ENCODE measurements at regions not wholly inside any gene's neighbourhood (a gene's known extent, or its start where the extent isn't known, plus 50 kb on each side); places are given as distances from the start of the nearest gene placed in this dataset.
"Not testable (repeated sequence)": the region's sequence is repeated elsewhere in the genome, so short reads cannot be mapped to it uniquely, and the experiment has no call there.

DNA sequence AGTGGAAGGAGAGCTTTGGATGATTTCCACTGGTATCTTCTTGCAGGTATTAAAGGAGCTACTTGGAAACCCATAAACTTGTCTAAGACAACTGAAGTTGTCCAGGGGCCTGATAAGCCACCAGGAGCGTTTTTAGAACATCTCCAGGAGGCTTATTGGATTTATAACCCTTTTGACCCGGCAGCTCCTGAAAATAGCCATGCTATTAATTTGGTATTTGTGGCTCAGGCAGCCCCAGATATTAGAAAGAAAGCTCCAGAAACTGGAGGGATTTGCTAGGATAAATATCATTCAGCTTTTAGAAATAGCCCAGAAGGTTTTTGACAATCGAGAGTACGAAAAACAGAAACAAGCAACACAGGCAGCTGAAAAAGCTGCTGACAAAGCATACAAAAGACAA, 461.0 kb upstream of the HTR1E start:
- no peak for DNase-seq (ENCODE audit: low read depth)

DNA sequence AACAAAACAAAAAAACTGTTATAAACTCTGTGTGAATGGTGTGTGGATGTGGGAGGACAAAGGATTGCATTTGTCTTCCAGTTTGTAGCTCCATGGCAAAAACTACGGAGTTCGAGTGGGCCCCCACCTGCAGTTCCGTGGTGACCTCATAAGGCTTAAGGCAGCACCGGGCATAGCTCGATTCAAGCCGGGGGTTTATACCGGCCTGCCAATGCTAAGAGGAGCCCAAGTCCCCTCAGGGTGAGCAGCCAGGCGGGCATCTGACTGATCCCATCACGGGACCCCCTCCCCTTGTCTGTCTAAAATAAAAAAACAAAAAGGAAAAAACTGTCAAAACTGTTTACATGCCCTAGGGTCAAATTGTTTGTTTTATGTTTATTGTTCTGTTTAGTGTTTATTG, 463.2 kb upstream of the HTR1E start:
- DNase-seq (ENCODE audit: low read depth) = no peak

GRCh38 chr6:86471791-86472190, 465.5 kb upstream of the HTR1E start:
- no peak for DNase-seq (ENCODE audit: low read depth)

GRCh38 chr6:86459978-86460377, 477.4 kb upstream of the HTR1E start:
- DNase-seq (ENCODE audit: low read depth) = no peak

DNA sequence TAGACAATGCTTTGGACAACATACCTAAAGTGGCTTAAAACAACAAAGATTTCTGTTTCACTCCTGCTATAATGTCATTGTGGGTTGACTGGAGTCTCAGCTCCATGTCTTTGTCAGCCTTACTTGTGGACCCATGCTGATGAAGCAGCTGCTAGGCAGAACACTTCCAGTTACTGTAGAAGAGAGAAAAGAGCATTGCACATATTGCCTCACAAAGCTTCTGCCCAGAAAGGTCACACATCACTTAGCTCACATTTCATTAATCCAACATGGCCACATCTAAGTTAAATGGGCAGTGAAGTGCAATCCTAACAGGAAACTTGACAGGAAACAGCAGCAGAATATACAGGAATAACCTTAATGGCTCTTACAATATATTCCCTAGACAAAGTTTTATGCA, 480.5 kb upstream of the HTR1E start:
- DNase-seq (ENCODE audit: low read depth) = no peak

GRCh38 chr6:86453232-86453631, 484.1 kb upstream of the HTR1E start:
- no peak for DNase-seq (ENCODE audit: low read depth)

DNA sequence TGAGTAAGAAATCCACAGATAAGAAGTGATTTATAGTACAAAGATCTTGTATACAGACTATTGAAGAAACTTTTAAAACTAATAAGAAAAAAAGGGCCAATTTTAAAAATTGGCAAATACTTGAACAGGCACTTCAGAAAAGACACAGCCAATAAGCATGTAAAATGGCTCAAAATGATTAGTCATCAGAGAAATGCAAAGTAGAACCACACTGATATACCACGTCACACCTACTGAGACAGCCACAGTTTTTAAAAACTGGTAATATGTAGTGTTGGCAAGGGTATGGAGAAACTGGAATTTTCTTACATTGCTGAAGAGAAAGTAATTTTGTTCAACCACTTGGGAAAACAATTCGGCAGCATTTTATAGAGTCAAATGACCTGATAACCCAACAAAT, 488.9 kb upstream of the HTR1E start:
- no peak for DNase-seq (ENCODE audit: low read depth)

DNA sequence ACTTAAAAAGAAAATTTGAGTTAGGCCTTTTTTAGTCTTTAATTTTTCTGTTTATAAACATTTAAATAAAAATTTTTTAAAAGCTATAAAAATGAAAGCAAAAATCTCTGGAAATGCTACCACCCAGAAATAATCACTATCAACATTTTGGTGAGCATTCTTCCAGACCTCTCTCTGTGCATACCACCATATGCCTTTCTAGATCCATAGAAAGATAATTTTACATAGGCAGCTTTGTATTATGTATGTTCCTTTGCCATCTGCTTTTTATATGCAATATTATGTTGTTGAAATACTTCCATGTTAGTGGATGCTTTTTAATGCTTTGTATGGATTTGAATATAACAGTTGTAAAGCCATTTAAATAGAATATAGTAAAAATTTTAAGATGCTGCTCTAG, 496.7 kb upstream of the HTR1E start:
- no peak for DNase-seq (ENCODE audit: low read depth)

- no peak for DNase-seq (ENCODE audit: low read depth)
Observed at GRCh38 chr6:86423571-86423970, 513.8 kb upstream of the HTR1E start.

DNA sequence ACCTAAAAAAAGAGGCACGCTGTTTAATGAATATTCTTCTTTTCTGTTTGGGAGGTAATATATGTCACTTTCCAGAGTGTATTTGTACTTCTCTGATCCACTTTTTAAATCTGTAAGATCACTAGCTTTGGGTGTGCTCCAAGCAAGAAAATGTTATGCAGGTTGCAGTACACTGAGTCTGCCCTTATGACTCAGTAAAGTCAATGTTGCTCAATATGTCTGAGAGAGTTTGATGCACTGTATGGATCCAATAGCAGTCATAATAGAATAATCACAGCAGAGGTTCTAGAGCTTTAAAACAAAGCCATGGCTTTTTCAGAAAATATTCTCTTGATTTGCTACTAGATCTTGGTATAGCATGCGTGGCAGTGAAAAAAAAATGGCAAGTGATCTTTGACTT, 525.3 kb upstream of the HTR1E start:
- no peak for DNase-seq (ENCODE audit: low read depth)

- no peak for DNase-seq (ENCODE audit: low read depth)
Observed at GRCh38 chr6:86407128-86407527, 530.2 kb upstream of the HTR1E start.

DNA sequence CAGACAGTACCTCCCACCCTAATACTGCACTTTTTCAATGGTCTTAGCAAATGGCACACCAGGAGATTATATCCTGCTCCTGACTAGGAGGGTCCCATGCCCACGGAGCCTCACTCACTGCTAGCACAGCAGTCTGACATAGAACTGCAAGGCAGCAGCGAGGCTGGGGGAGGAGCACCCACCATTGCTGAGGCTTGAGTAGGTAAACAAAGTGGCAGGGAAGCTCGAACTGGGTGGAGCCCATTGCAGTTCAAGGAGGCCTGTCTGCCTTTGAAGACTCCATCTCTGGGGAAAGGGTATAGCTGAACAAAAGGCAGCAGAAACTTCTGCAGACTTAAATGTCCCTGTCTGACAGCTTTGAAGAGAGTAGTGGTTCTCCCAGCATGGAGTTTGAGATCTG, 544.5 kb upstream of the HTR1E start:
- not testable (repeated sequence) for DNase-seq (ENCODE audit: low read depth)

- no peak for DNase-seq (ENCODE audit: low read depth)
Observed at GRCh38 chr6:86380571-86381125, 556.7 kb upstream of the HTR1E start.

- no peak for DNase-seq (ENCODE audit: low read depth)
Observed at GRCh38 chr6:86357877-86358276, 579.5 kb upstream of the HTR1E start.

DNA sequence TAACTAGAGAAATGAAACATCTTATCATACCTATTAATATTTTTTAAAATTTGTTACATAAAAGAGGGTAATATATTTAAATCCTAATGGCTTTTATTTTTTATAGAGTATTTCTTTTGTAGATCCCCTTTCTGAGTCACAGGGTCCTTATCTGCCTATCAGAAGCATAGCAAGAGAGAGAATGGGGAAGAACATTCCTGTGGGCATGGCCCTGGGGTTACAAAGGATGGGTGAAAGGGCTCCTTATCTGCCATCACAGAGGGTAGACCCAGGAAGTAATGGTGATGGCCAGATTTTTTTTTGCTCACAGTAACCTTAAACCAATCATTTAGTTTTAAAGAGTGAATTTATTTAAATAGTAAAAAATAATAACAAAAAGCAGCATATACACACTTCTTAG, 582.1 kb upstream of the HTR1E start:
- DNase-seq (ENCODE audit: low read depth) = no peak

DNA sequence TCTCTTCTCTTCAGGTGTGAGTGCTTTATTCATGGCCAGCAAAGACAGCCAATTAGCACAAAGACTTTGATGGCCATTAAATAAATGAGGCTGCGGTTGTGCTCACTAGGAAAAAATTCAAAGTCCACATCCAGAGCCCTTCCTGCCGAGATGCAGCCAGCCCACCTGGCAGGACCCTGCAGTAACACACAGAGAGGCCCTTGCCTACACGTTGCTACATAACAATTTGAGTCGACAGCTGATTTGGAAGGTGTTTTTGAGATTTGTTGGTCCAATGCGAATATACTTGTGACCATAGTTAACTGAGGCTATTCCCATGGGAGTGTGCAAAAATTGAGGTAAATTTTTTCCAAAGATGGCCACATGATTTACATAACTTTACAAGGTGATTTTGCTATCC, 605.4 kb upstream of the HTR1E start:
- no peak for DNase-seq (ENCODE audit: low read depth)

DNA sequence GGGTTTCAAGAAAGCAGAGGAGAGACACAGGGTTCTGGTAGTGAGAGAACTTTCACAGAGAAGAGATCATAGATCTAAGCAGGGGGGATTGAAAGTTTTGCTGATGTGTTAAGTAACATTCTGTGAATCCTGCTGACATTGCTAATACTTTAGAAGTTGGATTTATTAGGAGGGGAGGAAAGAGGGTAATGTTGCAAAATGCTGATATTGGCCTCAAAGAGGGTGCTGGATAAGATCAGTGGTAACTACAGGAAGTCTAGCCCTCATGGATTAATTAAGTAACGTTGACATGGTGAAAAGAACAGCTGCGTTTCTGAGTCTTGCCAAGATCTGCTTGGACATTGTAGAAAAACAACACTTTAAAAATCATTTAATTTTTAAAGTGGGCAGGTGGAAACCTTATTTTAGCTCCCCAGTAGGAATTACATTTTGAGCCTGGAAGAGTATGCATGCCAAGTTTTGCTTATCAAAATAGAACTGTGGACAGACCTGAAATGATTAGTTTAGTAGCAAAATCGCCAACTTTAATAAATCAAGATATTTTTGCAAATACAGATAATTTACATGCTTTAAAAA, 606.0 kb upstream of the HTR1E start:
- DNase-seq (ENCODE audit: low read depth) = no peak

DNA sequence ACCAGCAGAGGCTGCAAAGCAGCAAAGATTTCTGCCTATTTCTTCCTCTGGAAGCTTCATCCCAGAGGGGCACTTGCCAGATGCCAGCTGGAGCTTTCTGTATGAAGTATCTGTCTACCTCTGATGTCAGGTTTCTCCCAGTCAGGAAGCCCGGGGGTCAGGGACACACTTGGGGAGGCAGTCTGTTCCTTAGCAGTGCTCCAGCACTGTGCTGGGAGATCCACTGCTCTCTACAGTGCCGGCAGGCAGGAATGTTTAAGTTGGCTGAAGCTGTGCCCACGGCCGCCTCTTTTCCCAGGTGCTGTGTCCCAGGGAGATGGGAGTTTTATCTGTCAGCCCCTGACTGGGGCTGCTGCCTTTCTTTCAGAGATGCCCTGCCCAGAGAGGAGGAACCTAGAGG, 631.1 kb upstream of the HTR1E start:
- DNase-seq (ENCODE audit: low read depth) = no peak

DNA sequence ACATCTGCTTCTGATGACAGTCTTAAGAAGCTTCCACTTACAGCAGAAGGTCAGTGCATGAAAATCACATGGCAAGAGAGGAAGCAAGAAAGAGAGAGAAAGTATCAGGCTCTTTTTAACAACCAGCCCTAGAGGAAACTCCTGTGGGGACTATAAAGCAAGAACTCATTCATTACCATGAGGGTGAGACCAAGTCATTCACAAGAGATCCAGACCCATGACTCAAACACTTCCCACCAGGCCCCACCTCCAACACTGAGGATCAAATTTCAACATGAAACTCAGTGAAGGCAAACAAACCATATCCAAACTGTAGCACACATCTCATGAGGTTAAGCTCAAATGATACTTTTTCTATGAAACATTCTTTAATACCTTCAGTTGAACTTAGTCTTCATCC, 643.2 kb upstream of the SYNCRIP start:
- DNase-seq (ENCODE audit: low read depth) = no peak

- DNase-seq (ENCODE audit: low read depth) = not testable (repeated sequence)
Observed at GRCh38 chr6:86284809-86285480, 642.3 kb upstream of the SYNCRIP start.

DNA sequence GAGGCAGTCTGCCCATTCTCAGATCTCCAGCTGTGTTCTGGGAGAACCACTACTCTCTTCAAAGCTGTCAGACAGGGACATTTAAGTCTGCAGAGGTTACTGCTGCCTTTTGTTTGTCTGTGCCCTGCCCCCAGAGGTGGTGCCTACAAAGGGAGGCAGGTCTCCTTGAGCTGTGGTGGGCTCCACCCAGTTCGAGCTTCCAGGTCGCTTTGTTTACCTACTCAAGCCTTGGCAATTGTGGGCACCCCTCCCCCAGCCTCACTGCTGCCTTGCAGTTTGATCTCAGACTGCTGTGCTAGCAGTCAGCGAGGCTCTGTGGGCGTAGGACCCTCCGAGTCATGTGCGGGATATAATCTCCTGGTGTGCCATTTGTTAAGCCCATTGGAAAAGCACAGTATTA, 640.9 kb upstream of the SYNCRIP start:
- not testable (repeated sequence) for DNase-seq (ENCODE audit: low read depth)

DNA sequence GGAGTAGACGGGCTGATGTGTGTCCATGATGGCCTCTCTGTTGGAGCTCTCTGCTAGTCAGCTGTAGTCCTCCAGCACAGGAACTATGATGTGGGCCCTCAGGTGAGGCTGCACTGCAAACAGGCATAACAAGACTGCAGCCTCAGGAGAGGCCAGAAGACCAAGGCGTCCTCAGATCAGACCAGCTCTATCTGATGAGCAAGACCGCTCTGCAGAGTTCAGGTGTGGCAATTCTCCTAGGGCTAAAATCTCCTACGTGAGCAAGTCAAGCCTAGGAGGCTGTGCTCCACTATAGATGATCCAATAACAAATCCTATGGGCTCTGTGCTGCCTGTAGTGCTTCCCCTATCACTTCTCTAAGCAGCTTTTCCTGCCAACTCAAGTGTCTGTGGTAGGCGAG, 633.4 kb upstream of the SYNCRIP start:
- no peak for DNase-seq (ENCODE audit: low read depth)

GRCh38 chr6:86273936-86274335, 631.2 kb upstream of the SYNCRIP start:
- DNase-seq (ENCODE audit: low read depth) = no peak

DNA sequence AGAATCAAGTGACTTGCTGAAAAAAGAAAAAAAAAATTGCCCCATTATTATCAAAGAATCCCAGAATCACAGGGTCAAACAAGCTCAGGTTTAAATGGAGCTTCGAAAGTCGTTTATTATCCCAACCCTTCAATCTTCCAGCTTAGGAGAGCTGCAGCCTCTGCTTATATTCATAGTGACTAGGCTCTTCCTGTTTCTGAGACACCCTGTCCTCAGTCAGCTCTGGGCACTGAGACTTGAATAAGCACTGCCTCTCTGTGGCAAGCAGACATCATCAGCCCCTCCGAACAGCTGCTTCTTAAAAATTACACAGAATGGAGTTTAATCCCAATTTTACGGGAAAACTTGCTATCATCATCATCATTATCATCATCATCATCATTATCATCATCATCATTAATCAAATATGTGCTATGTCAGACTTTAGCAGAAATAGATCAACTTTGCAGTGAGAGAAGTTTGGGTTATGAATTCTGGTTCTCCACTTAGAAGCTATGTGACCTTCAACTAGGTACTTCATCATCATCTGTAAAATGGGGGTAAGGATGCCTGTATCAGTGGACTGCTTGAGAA, 614.0 kb upstream of the SYNCRIP start:
- no peak for DNase-seq (ENCODE audit: low read depth)

Measured in HS-5 (cell line).